IMR-90 (cell line): ENCODE measurements at regions not wholly inside any gene's neighbourhood (a gene's known extent, or its start where the extent isn't known, plus 50 kb on each side); places are given as distances from the start of the nearest gene placed in this dataset.

Experiments
- ATAC-seq: fragments of 200-7000 bp; cut with Tn5 transposase; 2 replicates; pipeline ENCODE4 v1.9.1; 2020; ENCODE audit warnings: low read depth, mild to moderate bottlenecking, moderate library complexity
- BruUV-seq: library from RNA; stranded (reverse); fragments of 400-500 nt; replicated peaks from 2 replicates; lab custom pipeline; 2021; lab: Mats Ljungman, UMichigan
- CTCF ChIA-PET: fragments of 300-600 bp; formaldehyde crosslinking; extraction: SDS; loops from one replicate; lab custom pipeline; 2021; ENCODE audit warnings: antibody characterized with exemption; lab: Yijun Ruan, JAX
- POLR2A ChIA-PET: fragments of 300-600 bp; sonication (Branson Sonifier 250); formaldehyde crosslinking; loops from one replicate; lab custom pipeline; 2022; ENCODE audit warnings: antibody characterized with exemption; ENCODE audit not compliant: unreplicated experiment; lab: Charles Lee
- DNase-seq: peaks from one replicate; pipeline ENCODE4 v3.0.0; 2013
- H2AFZ ChIP-seq: replicated peaks from 2 replicates; pipeline ENCODE3; 2013; ENCODE audit warnings: low read length, mild to moderate bottlenecking; ENCODE audit not compliant: poor library complexity
- H2AK5ac ChIP-seq: 2 replicates; pipeline ENCODE4 v1.6.1; 2013; ENCODE audit warnings: low read depth, low read length, inconsistent platforms
- H2AK9ac ChIP-seq: replicated peaks from 2 replicates; pipeline ENCODE3; 2013; ENCODE audit warnings: mild to moderate bottlenecking, low read depth, low read length, moderate library complexity; ENCODE audit not compliant: poor library complexity
- H2BK120ac ChIP-seq: 2 replicates; pipeline ENCODE4 v1.6.1; 2013; ENCODE audit warnings: low read depth, low read length, inconsistent platforms
- H2BK15ac ChIP-seq: 3 replicates; pipeline ENCODE4 v1.6.1; 2013; ENCODE audit warnings: low read depth, low read length, inconsistent platforms
- H2BK20ac ChIP-seq: 2 replicates; pipeline ENCODE4 v1.6.1; 2013; ENCODE audit warnings: low read depth, mild to moderate bottlenecking, inconsistent platforms, low read length, moderate library complexity
- H2BK5ac ChIP-seq: 2 replicates; pipeline ENCODE4 v1.6.1; 2013; ENCODE audit warnings: mild to moderate bottlenecking, low read depth, low read length, inconsistent platforms; ENCODE audit not compliant: poor library complexity, severe bottlenecking
- H3K14ac ChIP-seq: replicated peaks from 2 replicates; pipeline ENCODE4 v1.6.1; 2013; ENCODE audit warnings: low read depth, low read length, inconsistent platforms
- H3K18ac ChIP-seq: 2 replicates; pipeline ENCODE4 v1.6.1; 2013; ENCODE audit warnings: low read depth, low read length, control low read depth
- H3K23ac ChIP-seq: 2 replicates; pipeline ENCODE4 v1.6.1; 2013; ENCODE audit warnings: low read depth, low read length, inconsistent platforms
- H3K27ac ChIP-seq: 2 replicates; pipeline ENCODE4 v1.5.1; 2013; ENCODE audit warnings: mild to moderate bottlenecking, control low read depth, low read length; ENCODE audit not compliant: insufficient read depth
- H3K27me3 ChIP-seq: 2 replicates; pipeline ENCODE4 v1.6.1; 2013; ENCODE audit warnings: low read length; ENCODE audit not compliant: control insufficient read depth, insufficient read depth
- H3K36me3 ChIP-seq: 2 replicates; pipeline ENCODE4 v1.6.1; 2013; ENCODE audit warnings: low read length, mixed read lengths; ENCODE audit not compliant: control insufficient read depth, insufficient read depth
- H3K4ac ChIP-seq: 2 replicates; pipeline ENCODE4 v1.6.1; 2013; ENCODE audit warnings: low read depth, low read length, inconsistent platforms
- H3K4me1 ChIP-seq: 2 replicates; pipeline ENCODE4 v1.6.1; 2013; ENCODE audit warnings: low read length, mixed read lengths; ENCODE audit not compliant: control insufficient read depth, insufficient read depth
- H3K4me2 ChIP-seq: 2 replicates; pipeline ENCODE4 v1.6.1; 2013; ENCODE audit warnings: low read depth, mild to moderate bottlenecking, control low read depth, low read length, moderate library complexity
- H3K4me3 ChIP-seq: 2 replicates; pipeline ENCODE4 v1.5.1; 2013; ENCODE audit warnings: low read depth, mild to moderate bottlenecking, control low read depth, low read length, moderate library complexity; ENCODE audit not compliant: insufficient read depth
- H3K56ac ChIP-seq: 2 replicates; pipeline ENCODE4 v1.6.1; 2013; ENCODE audit warnings: low read length, inconsistent platforms; ENCODE audit not compliant: insufficient read depth; ENCODE audit errors: extremely low read depth
- H3K79me1 ChIP-seq, 2 experiments: 2 replicates each; pipeline ENCODE4 v1.6.1; 2013; ENCODE audit warnings: low read length in 2 of 2, inconsistent platforms in 1 of 2, low read depth in 1 of 2
- H3K9ac ChIP-seq: 2 replicates; pipeline ENCODE4 v1.6.1; 2013; ENCODE audit warnings: low read depth, low read length, control low read depth
- H3K9me1 ChIP-seq: 2 replicates; pipeline ENCODE4 v1.6.1; 2013; ENCODE audit warnings: low read length, inconsistent platforms; ENCODE audit not compliant: insufficient read depth
- H3K9me3 ChIP-seq: 2 replicates; pipeline ENCODE4 v1.6.1; 2013; ENCODE audit warnings: low read length; ENCODE audit not compliant: control insufficient read depth, insufficient read depth
- H4K20me1 ChIP-seq: 2 replicates; pipeline ENCODE4 v1.6.1; 2013; ENCODE audit warnings: low read length, inconsistent platforms; ENCODE audit not compliant: insufficient read depth
- H4K5ac ChIP-seq: 2 replicates; pipeline ENCODE4 v1.6.1; 2013; ENCODE audit warnings: mild to moderate bottlenecking, low read depth, low read length, control low read depth
- H4K8ac ChIP-seq, 2 experiments: 2 replicates each; pipeline ENCODE4 v1.6.1; 2013; ENCODE audit warnings: low read depth in 2 of 2, low read length in 2 of 2, control low read depth in 1 of 2, inconsistent platforms in 1 of 2
- H4K91ac ChIP-seq: 2 replicates; pipeline ENCODE4 v1.6.1; 2013; ENCODE audit warnings: low read depth, low read length, inconsistent platforms; ENCODE audit not compliant: insufficient read depth
- BHLHE40 ChIP-seq: fragments of 150-350 bp; IDR thresholded peaks from 2 replicates; pipeline ENCODE4 v1.6.1; 2016; ENCODE audit warnings: mild to moderate bottlenecking, low read depth, low read length
- CEBPB ChIP-seq: IDR thresholded peaks from 2 replicates; pipeline ENCODE4 v1.6.1; 2012; ENCODE audit warnings: low read depth, low read length, improper control_type of control experiment
- CHD1 ChIP-seq: IDR thresholded peaks from 2 replicates; pipeline ENCODE4 v1.6.1; 2012; ENCODE audit warnings: low read depth, low read length, improper control_type of control experiment
- CTCF ChIP-seq: conservative IDR thresholded peaks from 2 replicates; pipeline ENCODE4 v1.5.1; 2012; ENCODE audit warnings: mild to moderate bottlenecking, low read depth, low read length, improper control_type of control experiment
- ELK1 ChIP-seq: fragments of 150-350 bp; IDR thresholded peaks from 2 replicates; pipeline ENCODE4 v1.6.1; 2016; ENCODE audit warnings: low read depth, mild to moderate bottlenecking, low read length, moderate library complexity, borderline replicate concordance
- FOS ChIP-seq: fragments of 150-350 bp; IDR thresholded peaks from 2 replicates; pipeline ENCODE4 v1.6.1; 2016; ENCODE audit warnings: low read depth, low read length
- MXI1 ChIP-seq: IDR thresholded peaks from 2 replicates; pipeline ENCODE4 v1.6.1; 2012; ENCODE audit warnings: low read depth, mild to moderate bottlenecking, low read length, moderate library complexity, borderline replicate concordance
- POLR2A ChIP-seq: IDR thresholded peaks from 2 replicates; pipeline ENCODE4 v1.6.1; 2012; ENCODE audit warnings: mild to moderate bottlenecking, low read depth, low read length
- RFX5 ChIP-seq: IDR thresholded peaks from 2 replicates; pipeline ENCODE4 v1.8.0; 2012; ENCODE audit warnings: low read depth, mild to moderate bottlenecking, low read length, moderate library complexity
- USF2 ChIP-seq: fragments of 150-350 bp; IDR thresholded peaks from 2 replicates; pipeline ENCODE4 v1.6.1; 2017; ENCODE audit warnings: mild to moderate bottlenecking, antibody characterized with exemption, low read length, low read depth
- WGBS, 2 experiments: methylation state at CpG; one replicate each; pipeline versions ENCODE4 v1.1.5 to v1.1.7; 2013; ENCODE audit warnings: missing lambda C conversion rate in 2 of 2; ENCODE audit not compliant: insufficient read length in 1 of 2; ENCODE audit errors: extremely low coverage in 2 of 2; 5-methylcytosine and 5-hydroxymethylcytosine counted together
- dilution Hi-C: fragments of 300-500 bp; cut with HindIII; formaldehyde crosslinking; loops from one replicate; pipeline ENCODE4 v1.14.3; 2018; ENCODE audit warnings: low sequenced_read_pairs; ENCODE audit not compliant: unreplicated experiment
- in situ Hi-C: fragments of 300-500 bp; cut with MboI; formaldehyde crosslinking; loops from 3 replicates; pipeline ENCODE4 v1.14.3; 2019; ENCODE audit warnings: low sequenced_read_pairs, inconsistent platforms, mixed read lengths
- intact Hi-C: fragments of 100-400 bp; cut with micrococcal nuclease; formaldehyde crosslinking; loops from 2 replicates; pipeline ENCODE4 v1.10.0; 2022

GRCh38 chr3:76061654-76062053, 276.3 kb upstream of the ZNF717 start:
- no peak overlapping the region for H2AFZ ChIP-seq
- no peaks in the 10 kb centered on the region for H3K79me1 ChIP-seq
- intact Hi-C loops: no loop called here
- no peak overlapping the region for H2BK15ac ChIP-seq
- no peaks in the 10 kb centered on the region for H3K9me3 ChIP-seq
- H3K56ac ChIP-seq: no peak overlapping the region
- no peak overlapping the region for H3K23ac ChIP-seq
- H4K5ac ChIP-seq: no peak overlapping the region
- in situ Hi-C loops: no loop called here
- H3K9me1 ChIP-seq: no peaks in the 10 kb centered on the region
- ChIA-PET CTCF (no interaction called here), POLR2A (no interaction called here)
- H3K27ac ChIP-seq: no peak overlapping the region
- BruUV-seq: no TSS peak
- no peak overlapping the region for H2BK5ac ChIP-seq
- no peak overlapping the region for H2BK20ac ChIP-seq
- no peak overlapping the region for H2AK5ac ChIP-seq
- H3K4me1 ChIP-seq: 0 out of 2 replicates have a peak, but pooled peaks cover 2% of the 10 kb centered on the region
- dilution Hi-C loops: no loop called here
- no peak overlapping the region for H3K4me3 ChIP-seq
- WGBS, 2 experiments: no CpG with 5 or more reads among the region's 3 CpGs
- H2BK120ac ChIP-seq: no peak overlapping the region
- no peak overlapping the region for H3K4me2 ChIP-seq
- no peak overlapping the region for H4K8ac ChIP-seq
- DNase-seq (no peak), ATAC-seq (no peak)
- no peak overlapping the region for H3K4ac ChIP-seq
- H2AK9ac ChIP-seq: no peak overlapping the region
- TF ChIP-seq USF2: no peak
- no peak for TF ChIP-seq FOS
- TF ChIP-seq CTCF: no peak
- no peak for TF ChIP-seq RFX5
- TF ChIP-seq CHD1: no peak
- TF ChIP-seq ELK1: no peak
- no peak for TF ChIP-seq CEBPB
- no peak for TF ChIP-seq POLR2A
- no peak for TF ChIP-seq MXI1
- TF ChIP-seq BHLHE40: no peak
- H3K14ac ChIP-seq: no peak overlapping the region
- no peak overlapping the region for H3K9ac ChIP-seq
- no peaks in the 10 kb centered on the region for H3K36me3 ChIP-seq
- H3K27me3 ChIP-seq: no peaks in the 10 kb centered on the region
- H3K18ac ChIP-seq: no peak overlapping the region
- no peak overlapping the region for H4K91ac ChIP-seq
- H4K20me1 ChIP-seq: no peaks in the 10 kb centered on the region
